ENCODE measurements at regions not wholly inside any gene's neighbourhood (a gene's known extent, or its start where the extent isn't known, plus 50 kb on each side); places are given as distances from the start of the nearest gene placed in this dataset.

- Histone ChIP-seq H2AFZ (ENCODE audit: low read depth, low read length) (no peak overlapping the region), H3K27me3 (ENCODE audit: insufficient read depth, low read depth, low read length) (no peaks in the 10 kb centered on the region), H3K9me2 (ENCODE audit: insufficient read depth, low read length) (no peaks in the 10 kb centered on the region), H3K4me2 (ENCODE audit: low read length) (no peak overlapping the region), H3K27ac (ENCODE audit: low read length) (no peak overlapping the region), H3K4me3 (ENCODE audit: low read length) (no peak overlapping the region), H3F3A (ENCODE audit: insufficient read depth, low read length, poor library complexity, severe bottlenecking) (no peaks in the 10 kb centered on the region), H3K79me2 (replicated peaks; ENCODE audit: insufficient read depth, low read length) (no peaks in the 10 kb centered on the region), H4K20me1 (ENCODE audit: insufficient read depth) (no peaks in the 10 kb centered on the region), H3K36me3 (ENCODE audit: insufficient read depth, low read length) (no peaks in the 10 kb centered on the region), H3K9me3 (ENCODE audit: low read length) (no peaks in the 10 kb centered on the region), H3K9ac (ENCODE audit: low read length) (no peak overlapping the region)
- TF ChIP-seq, protein P1, sequence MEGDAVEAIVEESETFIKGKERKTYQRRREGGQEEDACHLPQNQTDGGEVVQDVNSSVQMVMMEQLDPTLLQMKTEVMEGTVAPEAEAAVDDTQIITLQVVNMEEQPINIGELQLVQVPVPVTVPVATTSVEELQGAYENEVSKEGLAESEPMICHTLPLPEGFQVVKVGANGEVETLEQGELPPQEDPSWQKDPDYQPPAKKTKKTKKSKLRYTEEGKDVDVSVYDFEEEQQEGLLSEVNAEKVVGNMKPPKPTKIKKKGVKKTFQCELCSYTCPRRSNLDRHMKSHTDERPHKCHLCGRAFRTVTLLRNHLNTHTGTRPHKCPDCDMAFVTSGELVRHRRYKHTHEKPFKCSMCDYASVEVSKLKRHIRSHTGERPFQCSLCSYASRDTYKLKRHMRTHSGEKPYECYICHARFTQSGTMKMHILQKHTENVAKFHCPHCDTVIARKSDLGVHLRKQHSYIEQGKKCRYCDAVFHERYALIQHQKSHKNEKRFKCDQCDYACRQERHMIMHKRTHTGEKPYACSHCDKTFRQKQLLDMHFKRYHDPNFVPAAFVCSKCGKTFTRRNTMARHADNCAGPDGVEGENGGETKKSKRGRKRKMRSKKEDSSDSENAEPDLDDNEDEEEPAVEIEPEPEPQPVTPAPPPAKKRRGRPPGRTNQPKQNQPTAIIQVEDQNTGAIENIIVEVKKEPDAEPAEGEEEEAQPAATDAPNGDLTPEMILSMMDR (IDR thresholded peaks at IDR 0.05; ENCODE audit: poor library complexity, severe bottlenecking), result no peak
- TF ChIP-seq EZH2 (IDR thresholded peaks at IDR 0.05; ENCODE audit: borderline replicate concordance, insufficient read depth, low read length, poor library complexity, severe bottlenecking) (no peak), TAF1 (IDR thresholded peaks at IDR 0.05; ENCODE audit: low read depth) (no peak), RAD21 (conservative IDR thresholded peaks at IDR 0.05) (no peak)
These were observed 557.4 kb downstream of the FLRT2 start for GRCh38 chr14:86087377-86087776.

- Histone ChIP-seq H3K36me3 (ENCODE audit: insufficient read depth, low read length) (no peaks in the 10 kb centered on the region), H3K9me2 (ENCODE audit: insufficient read depth, low read length) (no peaks in the 10 kb centered on the region), H3F3A (ENCODE audit: insufficient read depth, low read length, poor library complexity, severe bottlenecking) (no peaks in the 10 kb centered on the region), H4K20me1 (ENCODE audit: insufficient read depth) (no peaks in the 10 kb centered on the region), H3K4me3 (ENCODE audit: low read length) (no peak overlapping the region), H3K4me2 (ENCODE audit: low read length) (no peak overlapping the region), H3K9ac (ENCODE audit: low read length) (no peak overlapping the region), H3K27me3 (ENCODE audit: insufficient read depth, low read depth, low read length) (no peaks in the 10 kb centered on the region), H2AFZ (ENCODE audit: low read depth, low read length) (no peak overlapping the region), H3K27ac (ENCODE audit: low read length) (no peak overlapping the region), H3K9me3 (ENCODE audit: low read length) (no peaks in the 10 kb centered on the region), H3K79me2 (replicated peaks; ENCODE audit: insufficient read depth, low read length) (no peaks in the 10 kb centered on the region)
- TF ChIP-seq REST (IDR thresholded peaks at IDR 0.05; ENCODE audit: borderline replicate concordance) (no peak), MXI1 (conservative IDR thresholded peaks at IDR 0.05; ENCODE audit: poor library complexity, severe bottlenecking) (no peak), TAF1 (IDR thresholded peaks at IDR 0.05; ENCODE audit: low read depth) (no peak), POLR2AphosphoS5 (IDR thresholded peaks at IDR 0.05) (no peak), SMC3 (conservative IDR thresholded peaks at IDR 0.05; ENCODE audit: poor library complexity) (no peak), RAD21 (conservative IDR thresholded peaks at IDR 0.05) (no peak), EP300 (conservative IDR thresholded peaks at IDR 0.05; ENCODE audit: poor library complexity, severe bottlenecking) (no peak), EZH2 (IDR thresholded peaks at IDR 0.05; ENCODE audit: borderline replicate concordance, insufficient read depth, low read length, poor library complexity, severe bottlenecking) (no peak)
- TF ChIP-seq, protein P1 (IDR thresholded peaks at IDR 0.05; ENCODE audit: poor library complexity, severe bottlenecking), result no peak
These were observed 557.0 kb downstream of the FLRT2 start for GRCh38 chr14:86086962-86087361.
